Kidney (tissue), 13 donors: ENCODE measurements at regions not wholly inside any gene's neighbourhood (a gene's known extent, or its start where the extent isn't known, plus 50 kb on each side); places are given as distances from the start of the nearest gene placed in this dataset.

Source experiments
- DNase-seq, 5 donors: peaks; one replicate each; pipeline ENCODE4 v3.0.0-alpha.2; 2013 to 2020
- FAIRE-seq: peaks from 2 replicates; lab custom pipeline; 2012; peaks lifted over from hg19 to GRCh38; lab: Jason Lieb, UNC
- H3K27ac ChIP-seq, 2 donors: one replicate each; pipeline ENCODE4 v1.7.0; 2013; ENCODE audit warnings: low read depth in 2 of 2, low read length in 2 of 2, inconsistent platforms in 1 of 2
- H3K27me3 ChIP-seq: one replicate; pipeline ENCODE4 v1.7.1; 2013; ENCODE audit warnings: low read length, inconsistent platforms; ENCODE audit not compliant: control insufficient read depth, insufficient read depth
- H3K36me3 ChIP-seq, 3 donors: one replicate each; pipeline versions ENCODE4 v1.7.0 to v1.7.1; 2013; ENCODE audit warnings: low read length in 3 of 3, control low read depth in 1 of 3, inconsistent platforms in 1 of 3; ENCODE audit not compliant: insufficient read depth in 3 of 3, control insufficient read depth in 2 of 3
- H3K4me1 ChIP-seq, 3 donors: one replicate each; pipeline versions ENCODE4 v1.7.0 to v1.7.1; 2013; ENCODE audit warnings: low read length in 3 of 3, inconsistent platforms in 1 of 3, low read depth in 1 of 3; ENCODE audit not compliant: control insufficient read depth in 2 of 3, insufficient read depth in 2 of 3
- H3K4me3 ChIP-seq, 3 donors: one replicate each; pipeline versions ENCODE4 v1.7.0 to v1.8.1; 2013; ENCODE audit warnings: low read length in 3 of 3, control low read depth in 1 of 3, inconsistent platforms in 1 of 3
- H3K9ac ChIP-seq, 3 donors: one replicate each; pipeline versions ENCODE4 v1.7.0 to v1.7.1; 2013; ENCODE audit warnings: low read length in 3 of 3, control low read depth in 1 of 3, inconsistent platforms in 1 of 3
- H3K9me3 ChIP-seq, 3 donors: one replicate each; pipeline versions ENCODE4 v1.7.0 to v1.7.1; 2013; ENCODE audit warnings: low read length in 3 of 3, control low read depth in 1 of 3, inconsistent platforms in 1 of 3; ENCODE audit not compliant: control insufficient read depth in 2 of 3, insufficient read depth in 1 of 3
- CTCF ChIP-seq: IDR thresholded peaks from 3 replicates; pipeline ENCODE4 v1.5.1; 2012; ENCODE audit warnings: mild to moderate bottlenecking, moderate library complexity, borderline replicate concordance; ENCODE audit not compliant: insufficient read depth; ENCODE audit errors: extremely low read depth
- intact Hi-C: fragments of 100-400 bp; cut with DNase I; formaldehyde crosslinking; loops from one replicate; pipeline ENCODE4 v1.11.1; 2022
- donor health status: control.
- donor health status: control.
- donor health status: control.
- donor health status: control.
- donor health status: control.
- donor health status: DM: yes; HTN: yes; CAD: no.
- donor health status: Normal renal cell carcinoma (clear cell type).

- no peaks in the 10 kb centered on the region for H3K36me3 ChIP-seq
- no peak for FAIRE-seq
- H3K9me3 ChIP-seq = no peaks in the 10 kb centered on the region
- H3K4me1 ChIP-seq = peaks cover 0 to 7% (median 0%) of the 10 kb centered on the region in 3 donors
- H3K9ac ChIP-seq = no peak overlapping the region
- no peak overlapping the region for H3K27ac ChIP-seq
- intact Hi-C loops = no loop called here
- no peak overlapping the region for H3K4me3 ChIP-seq
- TF ChIP-seq CTCF = no peak
- peak in 3 of 5 donors; percentile 36 to 82 (median 65) for DNase-seq
- no peaks in the 10 kb centered on the region for H3K27me3 ChIP-seq
These were observed 64.7 kb upstream of the FGGY start for GRCh38 chr1:59232216-59232615.

- peaks cover 0 to 7% (median 0%) of the 10 kb centered on the region in 3 donors for H3K4me1 ChIP-seq
- H3K36me3 ChIP-seq = no peaks in the 10 kb centered on the region
- H3K27ac ChIP-seq = no peak overlapping the region
- intact Hi-C loops = no loop called here
- no peaks in the 10 kb centered on the region for H3K9me3 ChIP-seq
- TF ChIP-seq CTCF = no peak
- H3K9ac ChIP-seq = no peak overlapping the region
- no peaks in the 10 kb centered on the region for H3K27me3 ChIP-seq
- no peak overlapping the region for H3K4me3 ChIP-seq
- DNase-seq (no peak), FAIRE-seq (no peak)
These were observed 63.5 kb upstream of the FGGY start for GRCh38 chr1:59233444-59233843.

GRCh38 chr1:59236721-59237545, 60.0 kb upstream of the FGGY start:
- Histone ChIP-seq H3K27me3 (no peaks in the 10 kb centered on the region), H3K36me3 (no peaks in the 10 kb centered on the region), H3K4me3 (no peak overlapping the region), H3K27ac (no peak overlapping the region), H3K9ac (no peak overlapping the region), H3K4me1 (no peaks in the 10 kb centered on the region), H3K9me3 (no peaks in the 10 kb centered on the region)
- intact Hi-C loops = no loop called here
- DNase-seq (no peak), FAIRE-seq (no peak)
- TF ChIP-seq CTCF = no peak
